ENCODE measurements at regions not wholly inside any gene's neighbourhood (a gene's known extent, or its start where the extent isn't known, plus 50 kb on each side); places are given as distances from the start of the nearest gene placed in this dataset.

GRCh38 chrX:40474205-40474626 is 106.6 kb upstream of the ATP6AP2 start:
- Histone ChIP-seq H2AFZ (ENCODE audit: low read depth, low read length) (no peak overlapping the region), H3K36me3 (ENCODE audit: insufficient read depth, low read length) (no peaks in the 10 kb centered on the region), H3K27ac (ENCODE audit: low read length) (peak overlapping the region; percentile 70), H3K4me3 (ENCODE audit: low read length) (peak overlapping the region; percentile 43), H4K20me1 (ENCODE audit: insufficient read depth) (no peaks in the 10 kb centered on the region), H3K4me2 (ENCODE audit: low read length) (no peak overlapping the region), H3K9me2 (ENCODE audit: insufficient read depth, low read length) (no peaks in the 10 kb centered on the region), H3F3A (ENCODE audit: insufficient read depth, low read length, poor library complexity, severe bottlenecking) (no peaks in the 10 kb centered on the region), H3K9ac (ENCODE audit: low read length) (peak overlapping the region; percentile 56), H3K9me3 (ENCODE audit: low read length) (no peaks in the 10 kb centered on the region), H3K27me3 (ENCODE audit: insufficient read depth, low read depth, low read length) (no peaks in the 10 kb centered on the region), H3K79me2 (replicated peaks; ENCODE audit: insufficient read depth, low read length) (no peaks in the 10 kb centered on the region)
- TF ChIP-seq EP300 (conservative IDR thresholded peaks at IDR 0.05; ENCODE audit: poor library complexity, severe bottlenecking) (peak; percentile 85), POLR2AphosphoS5 (IDR thresholded peaks at IDR 0.05) (peak; percentile 62), MXI1 (conservative IDR thresholded peaks at IDR 0.05; ENCODE audit: poor library complexity, severe bottlenecking) (no peak), REST (IDR thresholded peaks at IDR 0.05; ENCODE audit: borderline replicate concordance) (no peak), RAD21 (conservative IDR thresholded peaks at IDR 0.05) (no peak), TAF1 (IDR thresholded peaks at IDR 0.05; ENCODE audit: low read depth) (no peak), SMC3 (conservative IDR thresholded peaks at IDR 0.05; ENCODE audit: poor library complexity) (peak; percentile 26), CTCF (IDR thresholded peaks at IDR 0.05; ENCODE audit: poor library complexity, severe bottlenecking) (no peak), EZH2 (IDR thresholded peaks at IDR 0.05; ENCODE audit: borderline replicate concordance, insufficient read depth, low read length, poor library complexity, severe bottlenecking) (no peak)

GRCh38 chrX:40473460-40474204 is 107.1 kb upstream of the ATP6AP2 start:
- no peak for TF ChIP-seq REST (IDR thresholded peaks at IDR 0.05; ENCODE audit: borderline replicate concordance)
- no peak for TF ChIP-seq TAF1 (IDR thresholded peaks at IDR 0.05; ENCODE audit: low read depth)
- TF ChIP-seq SMC3 (conservative IDR thresholded peaks at IDR 0.05; ENCODE audit: poor library complexity) = no peak
- no peak for TF ChIP-seq MXI1 (conservative IDR thresholded peaks at IDR 0.05; ENCODE audit: poor library complexity, severe bottlenecking)
- no peak for TF ChIP-seq EZH2 (IDR thresholded peaks at IDR 0.05; ENCODE audit: borderline replicate concordance, insufficient read depth, low read length, poor library complexity, severe bottlenecking)
- no peak for TF ChIP-seq CTCF (IDR thresholded peaks at IDR 0.05; ENCODE audit: poor library complexity, severe bottlenecking)
- TF ChIP-seq RAD21 (conservative IDR thresholded peaks at IDR 0.05) = no peak
- no peak for TF ChIP-seq POLR2AphosphoS5 (IDR thresholded peaks at IDR 0.05)
- H3K4me2 ChIP-seq (ENCODE audit: low read length) = no peak overlapping the region
- no peaks in the 10 kb centered on the region for H3K27me3 ChIP-seq (ENCODE audit: insufficient read depth, low read depth, low read length)
- H3K9me3 ChIP-seq (ENCODE audit: low read length) = no peaks in the 10 kb centered on the region
- H3K36me3 ChIP-seq (ENCODE audit: insufficient read depth, low read length) = no peaks in the 10 kb centered on the region
- H2AFZ ChIP-seq (ENCODE audit: low read depth, low read length) = no peak overlapping the region
- H3F3A ChIP-seq (ENCODE audit: insufficient read depth, low read length, poor library complexity, severe bottlenecking) = no peaks in the 10 kb centered on the region
- no peaks in the 10 kb centered on the region for H3K9me2 ChIP-seq (ENCODE audit: insufficient read depth, low read length)
- no peaks in the 10 kb centered on the region for H3K79me2 ChIP-seq (replicated peaks; ENCODE audit: insufficient read depth, low read length)
- H3K4me3 ChIP-seq (ENCODE audit: low read length) = peak overlapping the region; percentile 43
- peak overlapping the region; percentile 56 for H3K9ac ChIP-seq (ENCODE audit: low read length)
- H4K20me1 ChIP-seq (ENCODE audit: insufficient read depth) = no peaks in the 10 kb centered on the region
- peak overlapping the region; percentile 70 for H3K27ac ChIP-seq (ENCODE audit: low read length)

All from neural cell (in vitro differentiated cells).